IMR-90 (cell line): ENCODE measurements at regions not wholly inside any gene's neighbourhood (a gene's known extent, or its start where the extent isn't known, plus 50 kb on each side); places are given as distances from the start of the nearest gene placed in this dataset.

Experiments
- ATAC-seq: fragments of 200-7000 bp; cut with Tn5 transposase; 2 replicates; pipeline ENCODE4 v1.9.1; 2020; ENCODE audit warnings: low read depth, mild to moderate bottlenecking, moderate library complexity
- BruUV-seq: library from RNA; stranded (reverse); fragments of 400-500 nt; replicated peaks from 2 replicates; lab custom pipeline; 2021; lab: Mats Ljungman, UMichigan
- CTCF ChIA-PET: fragments of 300-600 bp; formaldehyde crosslinking; extraction: SDS; loops from one replicate; lab custom pipeline; 2021; ENCODE audit warnings: antibody characterized with exemption; lab: Yijun Ruan, JAX
- POLR2A ChIA-PET: fragments of 300-600 bp; sonication (Branson Sonifier 250); formaldehyde crosslinking; loops from one replicate; lab custom pipeline; 2022; ENCODE audit warnings: antibody characterized with exemption; ENCODE audit not compliant: unreplicated experiment; lab: Charles Lee
- DNase-seq: peaks from one replicate; pipeline ENCODE4 v3.0.0; 2013
- H2AFZ ChIP-seq: replicated peaks from 2 replicates; pipeline ENCODE3; 2013; ENCODE audit warnings: low read length, mild to moderate bottlenecking; ENCODE audit not compliant: poor library complexity
- H2AK5ac ChIP-seq: 2 replicates; pipeline ENCODE4 v1.6.1; 2013; ENCODE audit warnings: low read depth, low read length, inconsistent platforms
- H2AK9ac ChIP-seq: replicated peaks from 2 replicates; pipeline ENCODE3; 2013; ENCODE audit warnings: mild to moderate bottlenecking, low read depth, low read length, moderate library complexity; ENCODE audit not compliant: poor library complexity
- H2BK120ac ChIP-seq: 2 replicates; pipeline ENCODE4 v1.6.1; 2013; ENCODE audit warnings: low read depth, low read length, inconsistent platforms
- H2BK15ac ChIP-seq: 3 replicates; pipeline ENCODE4 v1.6.1; 2013; ENCODE audit warnings: low read depth, low read length, inconsistent platforms
- H2BK20ac ChIP-seq: 2 replicates; pipeline ENCODE4 v1.6.1; 2013; ENCODE audit warnings: low read depth, mild to moderate bottlenecking, inconsistent platforms, low read length, moderate library complexity
- H2BK5ac ChIP-seq: 2 replicates; pipeline ENCODE4 v1.6.1; 2013; ENCODE audit warnings: mild to moderate bottlenecking, low read depth, low read length, inconsistent platforms; ENCODE audit not compliant: poor library complexity, severe bottlenecking
- H3K14ac ChIP-seq: replicated peaks from 2 replicates; pipeline ENCODE4 v1.6.1; 2013; ENCODE audit warnings: low read depth, low read length, inconsistent platforms
- H3K18ac ChIP-seq: 2 replicates; pipeline ENCODE4 v1.6.1; 2013; ENCODE audit warnings: low read depth, low read length, control low read depth
- H3K23ac ChIP-seq: 2 replicates; pipeline ENCODE4 v1.6.1; 2013; ENCODE audit warnings: low read depth, low read length, inconsistent platforms
- H3K27ac ChIP-seq: 2 replicates; pipeline ENCODE4 v1.5.1; 2013; ENCODE audit warnings: mild to moderate bottlenecking, control low read depth, low read length; ENCODE audit not compliant: insufficient read depth
- H3K27me3 ChIP-seq: 2 replicates; pipeline ENCODE4 v1.6.1; 2013; ENCODE audit warnings: low read length; ENCODE audit not compliant: control insufficient read depth, insufficient read depth
- H3K36me3 ChIP-seq: 2 replicates; pipeline ENCODE4 v1.6.1; 2013; ENCODE audit warnings: low read length, mixed read lengths; ENCODE audit not compliant: control insufficient read depth, insufficient read depth
- H3K4ac ChIP-seq: 2 replicates; pipeline ENCODE4 v1.6.1; 2013; ENCODE audit warnings: low read depth, low read length, inconsistent platforms
- H3K4me1 ChIP-seq: 2 replicates; pipeline ENCODE4 v1.6.1; 2013; ENCODE audit warnings: low read length, mixed read lengths; ENCODE audit not compliant: control insufficient read depth, insufficient read depth
- H3K4me2 ChIP-seq: 2 replicates; pipeline ENCODE4 v1.6.1; 2013; ENCODE audit warnings: low read depth, mild to moderate bottlenecking, control low read depth, low read length, moderate library complexity
- H3K4me3 ChIP-seq: 2 replicates; pipeline ENCODE4 v1.5.1; 2013; ENCODE audit warnings: low read depth, mild to moderate bottlenecking, control low read depth, low read length, moderate library complexity; ENCODE audit not compliant: insufficient read depth
- H3K56ac ChIP-seq: 2 replicates; pipeline ENCODE4 v1.6.1; 2013; ENCODE audit warnings: low read length, inconsistent platforms; ENCODE audit not compliant: insufficient read depth; ENCODE audit errors: extremely low read depth
- H3K79me1 ChIP-seq, 2 experiments: 2 replicates each; pipeline ENCODE4 v1.6.1; 2013; ENCODE audit warnings: low read length in 2 of 2, inconsistent platforms in 1 of 2, low read depth in 1 of 2
- H3K9ac ChIP-seq: 2 replicates; pipeline ENCODE4 v1.6.1; 2013; ENCODE audit warnings: low read depth, low read length, control low read depth
- H3K9me1 ChIP-seq: 2 replicates; pipeline ENCODE4 v1.6.1; 2013; ENCODE audit warnings: low read length, inconsistent platforms; ENCODE audit not compliant: insufficient read depth
- H3K9me3 ChIP-seq: 2 replicates; pipeline ENCODE4 v1.6.1; 2013; ENCODE audit warnings: low read length; ENCODE audit not compliant: control insufficient read depth, insufficient read depth
- H4K20me1 ChIP-seq: 2 replicates; pipeline ENCODE4 v1.6.1; 2013; ENCODE audit warnings: low read length, inconsistent platforms; ENCODE audit not compliant: insufficient read depth
- H4K5ac ChIP-seq: 2 replicates; pipeline ENCODE4 v1.6.1; 2013; ENCODE audit warnings: mild to moderate bottlenecking, low read depth, low read length, control low read depth
- H4K8ac ChIP-seq, 2 experiments: 2 replicates each; pipeline ENCODE4 v1.6.1; 2013; ENCODE audit warnings: low read depth in 2 of 2, low read length in 2 of 2, control low read depth in 1 of 2, inconsistent platforms in 1 of 2
- H4K91ac ChIP-seq: 2 replicates; pipeline ENCODE4 v1.6.1; 2013; ENCODE audit warnings: low read depth, low read length, inconsistent platforms; ENCODE audit not compliant: insufficient read depth
- MXI1 ChIP-seq: IDR thresholded peaks from 2 replicates; pipeline ENCODE4 v1.6.1; 2012; ENCODE audit warnings: low read depth, mild to moderate bottlenecking, low read length, moderate library complexity, borderline replicate concordance
- NFE2L2 ChIP-seq: fragments of 150-350 bp; IDR thresholded peaks from 2 replicates; pipeline ENCODE4 v1.6.1; 2016; ENCODE audit warnings: low read depth, mild to moderate bottlenecking, low read length
- POLR2A ChIP-seq: IDR thresholded peaks from 2 replicates; pipeline ENCODE4 v1.6.1; 2012; ENCODE audit warnings: mild to moderate bottlenecking, low read depth, low read length
- RAD21 ChIP-seq: IDR thresholded peaks from 2 replicates; pipeline ENCODE4 v1.6.1; 2012; ENCODE audit warnings: low read length, improper control_type of control experiment
- RCOR1 ChIP-seq: IDR thresholded peaks from 2 replicates; pipeline ENCODE4 v1.6.1; 2012; ENCODE audit warnings: mild to moderate bottlenecking, low read length, improper control_type of control experiment; ENCODE audit not compliant: insufficient replicate concordance
- WGBS, 2 experiments: methylation state at CpG; one replicate each; pipeline versions ENCODE4 v1.1.5 to v1.1.7; 2013; ENCODE audit warnings: missing lambda C conversion rate in 2 of 2; ENCODE audit not compliant: insufficient read length in 1 of 2; ENCODE audit errors: extremely low coverage in 2 of 2; 5-methylcytosine and 5-hydroxymethylcytosine counted together
- dilution Hi-C: fragments of 300-500 bp; cut with HindIII; formaldehyde crosslinking; loops from one replicate; pipeline ENCODE4 v1.14.3; 2018; ENCODE audit warnings: low sequenced_read_pairs; ENCODE audit not compliant: unreplicated experiment
- in situ Hi-C: fragments of 300-500 bp; cut with MboI; formaldehyde crosslinking; loops from 3 replicates; pipeline ENCODE4 v1.14.3; 2019; ENCODE audit warnings: low sequenced_read_pairs, inconsistent platforms, mixed read lengths
- intact Hi-C: fragments of 100-400 bp; cut with micrococcal nuclease; formaldehyde crosslinking; loops from 2 replicates; pipeline ENCODE4 v1.10.0; 2022

- Histone ChIP-seq H3K56ac (no peak overlapping the region), H2AK5ac (no peak overlapping the region), H3K27ac (no peak overlapping the region), H2AFZ (no peak overlapping the region), H3K36me3 (no peaks in the 10 kb centered on the region), H3K27me3 (no peaks in the 10 kb centered on the region), H3K4me3 (no peak overlapping the region), H3K9ac (no peak overlapping the region), H3K23ac (no peak overlapping the region), H3K18ac (no peak overlapping the region), H3K9me3 (no peaks in the 10 kb centered on the region), H2BK5ac (no peak overlapping the region), H2BK120ac (no peak overlapping the region), H3K9me1 (no peaks in the 10 kb centered on the region), H2BK15ac (no peak overlapping the region), H4K5ac (no peak overlapping the region), H3K79me1 (no peaks in the 10 kb centered on the region), H3K4me2 (no peak overlapping the region), H4K8ac (no peak overlapping the region), H3K4ac (no peak overlapping the region), H2BK20ac (no peak overlapping the region), H4K91ac (no peak overlapping the region), H3K14ac (no peak overlapping the region), H4K20me1 (no peaks in the 10 kb centered on the region), H3K4me1 (0 out of 2 replicates have a peak, but pooled peaks cover 2% of the 10 kb centered on the region), H2AK9ac (no peak overlapping the region)
- ATAC-seq (no peak), DNase-seq (no peak)
- no TSS peak for BruUV-seq
- ChIA-PET POLR2A (no interaction called here), CTCF (no interaction called here)
- no CpG with 5 or more reads among the region's 2 CpGs for WGBS, 2 experiments
- no peak for TF ChIP-seq RAD21
- no peak for TF ChIP-seq NFE2L2
- no peak for TF ChIP-seq RCOR1
- TF ChIP-seq POLR2A = no peak
- TF ChIP-seq MXI1 = no peak
- in situ Hi-C loops = no loop called here
- dilution Hi-C loops = no loop called here
- intact Hi-C loops = no loop called here
Measured at GRCh38 chr2:12243381-12243780, 473.4 kb upstream of the TRIB2 start.
